ENCODE measurements at regions not wholly inside any gene's neighbourhood (a gene's known extent, or its start where the extent isn't known, plus 50 kb on each side); places are given as distances from the start of the nearest gene placed in this dataset.

- TF ChIP-seq CTCF (IDR thresholded peaks at IDR 0.05) (no peak), POLR2A (IDR thresholded peaks at IDR 0.05) (no peak)
Measured at GRCh38 chr6:14451594-14452374, 334.2 kb downstream of the CD83 start.

Measured in body of pancreas (tissue), 4 donors.